CD4-positive, alpha-beta T cell treated with Interleukin-17A for 1 hour (primary cell): ENCODE measurements at regions not wholly inside any gene's neighbourhood (a gene's known extent, or its start where the extent isn't known, plus 50 kb on each side); places are given as distances from the start of the nearest gene placed in this dataset.

Experiments used
- DNase-seq: peaks from one replicate; pipeline ENCODE4 v3.0.0-alpha.2; 2020

DNA sequence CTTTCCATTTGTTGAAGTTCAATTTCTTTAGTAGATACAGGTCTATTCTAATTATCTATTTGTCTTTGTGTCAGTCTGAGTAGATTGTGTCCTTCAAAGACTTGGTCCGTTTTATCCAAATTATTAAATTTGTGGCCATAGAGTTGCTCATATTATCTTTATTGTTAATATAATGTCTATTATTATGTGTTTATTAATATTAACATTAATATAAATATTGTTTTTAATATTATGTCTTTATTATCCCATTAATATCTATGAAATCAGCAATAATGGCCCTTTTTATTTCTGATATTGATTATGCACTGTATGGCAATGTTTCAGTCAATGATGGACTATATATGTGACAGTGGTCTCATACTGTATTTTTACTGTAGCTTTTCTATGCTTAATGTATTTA is 2067.3 kb upstream of the AGA start:
- no peak for DNase-seq

DNA sequence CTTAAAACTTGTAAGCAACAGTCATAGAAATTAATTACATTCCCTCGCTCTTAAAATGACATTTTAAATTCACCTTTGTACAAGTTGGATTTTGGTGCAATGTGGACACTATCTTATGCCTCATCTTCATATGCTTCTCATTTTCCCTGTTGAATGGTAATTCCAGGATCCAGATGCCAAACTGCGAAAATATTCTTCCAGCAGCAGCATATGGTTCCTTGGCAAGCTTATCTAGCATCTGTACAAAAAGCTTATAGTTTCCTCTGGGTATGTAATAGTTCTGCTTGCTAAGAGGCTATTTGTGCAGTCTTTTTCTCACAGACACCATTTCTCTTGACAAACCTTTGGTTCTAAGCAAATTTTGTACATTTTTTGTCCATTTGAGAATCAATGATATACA is 2079.7 kb upstream of the AGA start:
- no peak for DNase-seq

DNA sequence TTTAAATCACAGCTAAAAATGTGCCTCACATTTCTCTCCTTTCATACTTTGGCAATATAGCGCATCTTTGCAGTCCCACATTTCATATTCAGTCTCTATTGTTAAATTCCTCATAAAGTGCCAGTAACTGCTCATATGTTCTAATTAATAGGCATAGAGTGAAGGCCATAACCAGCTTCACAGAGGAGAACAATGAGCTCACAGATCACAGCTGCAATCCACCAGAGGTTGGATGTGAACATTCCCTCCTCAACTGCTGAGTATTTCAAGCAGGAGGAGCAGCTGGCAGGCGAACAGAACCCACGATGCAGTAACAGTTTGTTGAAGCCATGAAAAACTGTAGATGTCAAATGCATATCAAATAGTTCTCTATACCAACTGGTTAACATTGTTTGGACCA is 2088.7 kb upstream of the AGA start:
- no peak for DNase-seq

DNA sequence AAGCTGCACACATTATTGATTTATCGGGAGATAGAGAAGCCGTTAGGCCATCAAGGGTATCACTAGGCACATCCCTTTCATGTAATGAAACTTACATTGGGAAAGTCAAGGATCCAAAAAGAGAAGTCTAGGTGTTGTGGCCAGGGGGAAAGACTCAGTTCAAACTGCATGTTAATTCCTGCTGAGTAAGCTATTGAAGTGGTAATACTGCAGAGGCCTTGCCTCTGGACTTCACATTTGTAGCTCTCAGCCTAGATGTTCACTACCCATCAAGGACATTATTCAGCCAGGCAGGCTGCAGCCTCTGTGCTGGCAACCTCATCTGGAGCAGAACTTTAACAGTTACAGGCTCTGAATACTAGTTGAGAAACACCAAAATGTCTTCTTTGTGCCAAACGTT is 2094.5 kb upstream of the AGA start:
- no peak for DNase-seq

DNA sequence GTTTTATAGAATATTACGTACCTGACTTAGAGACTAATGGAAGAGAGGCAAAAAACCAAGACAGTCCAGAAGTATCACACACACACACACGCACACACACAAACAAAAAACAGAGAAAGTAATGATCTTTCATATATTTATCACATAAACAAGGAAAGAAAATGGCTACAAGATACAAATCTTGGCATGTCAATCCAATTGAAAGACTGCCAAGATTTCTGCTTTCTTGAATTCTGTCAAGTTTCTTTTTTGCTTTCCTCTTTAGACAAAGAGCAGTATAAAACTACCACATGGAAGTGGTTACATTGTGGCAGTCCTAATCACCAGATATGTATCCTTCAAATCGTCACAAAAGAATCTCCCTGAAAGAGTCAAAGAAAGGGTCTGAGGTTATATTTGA is 2097.4 kb upstream of the AGA start:
- DNase-seq: no peak

DNA sequence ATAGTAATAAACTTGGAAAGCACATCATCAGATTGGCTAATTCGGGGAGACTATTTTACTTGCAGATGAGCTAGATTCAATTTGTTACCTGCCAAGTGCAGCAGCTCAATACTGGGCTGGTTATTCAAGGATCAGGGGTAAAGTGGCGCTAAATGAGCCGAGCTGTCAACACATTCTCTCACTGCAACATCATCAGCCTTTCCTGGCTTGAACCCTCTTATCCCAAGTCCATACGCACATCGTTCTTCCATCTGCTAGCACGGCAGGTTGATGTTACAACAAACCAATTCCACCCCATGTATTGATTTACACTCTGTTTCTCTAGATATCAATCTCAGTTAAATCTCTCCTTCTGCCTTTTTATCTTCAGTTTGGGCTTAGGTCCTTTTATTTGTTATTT is 2101.5 kb upstream of the AGA start:
- DNase-seq: no peak

DNA sequence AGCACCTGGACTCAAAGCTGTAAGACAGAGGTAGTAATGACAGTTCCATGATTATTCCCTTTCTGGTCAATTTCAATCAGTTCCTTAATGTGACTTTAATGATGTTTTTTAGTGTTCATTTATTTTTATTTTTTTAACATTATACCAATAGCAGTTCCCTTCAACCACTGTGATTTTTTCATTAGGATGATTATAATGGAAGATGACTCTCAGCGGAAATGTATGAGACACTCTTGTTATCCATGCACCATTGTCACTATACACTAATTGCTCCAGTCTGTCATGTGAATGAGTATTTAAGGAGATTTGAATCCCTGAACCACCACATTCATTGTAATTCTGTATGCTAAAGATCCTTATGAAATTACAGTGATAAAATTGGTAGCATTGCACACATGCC is 2102.3 kb upstream of the AGA start:
- DNase-seq: no peak

DNA sequence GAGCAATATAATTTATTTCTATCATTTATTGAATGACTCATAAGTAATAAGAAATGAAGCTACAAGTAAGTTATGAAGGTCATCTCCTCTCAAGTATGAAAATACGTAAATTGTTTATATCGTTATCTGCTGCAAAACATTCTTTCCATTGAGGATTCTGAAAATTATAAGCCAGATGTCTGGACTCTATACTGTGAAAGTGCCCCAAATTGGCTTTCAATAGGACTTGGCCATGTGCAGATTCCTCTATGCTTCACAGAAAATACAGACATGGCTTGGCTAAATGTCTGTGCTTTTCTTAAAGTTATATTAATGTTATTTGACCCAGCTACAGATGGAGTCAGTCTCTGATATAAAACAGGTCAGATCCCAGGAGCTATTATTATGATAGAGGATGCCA is 2109.9 kb upstream of the AGA start:
- no peak for DNase-seq

DNA sequence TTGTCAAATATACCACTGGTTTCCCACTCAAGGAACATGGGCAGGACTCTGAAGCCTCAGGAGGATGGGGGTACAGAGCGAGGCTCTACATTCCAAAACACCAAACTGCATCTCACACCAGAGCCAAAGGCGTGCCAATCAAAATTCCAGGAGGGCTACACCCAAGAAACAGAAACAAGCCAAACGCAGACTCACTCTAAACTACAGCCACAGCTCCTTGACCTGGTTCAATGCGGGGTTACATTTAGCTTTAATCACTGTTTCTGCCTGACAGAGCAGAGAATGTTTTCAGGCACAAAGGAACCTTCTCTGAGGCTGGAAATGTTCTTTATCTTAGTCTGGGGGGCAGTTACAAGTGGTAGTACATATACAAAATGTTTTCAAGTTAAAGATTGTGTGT is 2121.5 kb upstream of the AGA start:
- no peak for DNase-seq

DNA sequence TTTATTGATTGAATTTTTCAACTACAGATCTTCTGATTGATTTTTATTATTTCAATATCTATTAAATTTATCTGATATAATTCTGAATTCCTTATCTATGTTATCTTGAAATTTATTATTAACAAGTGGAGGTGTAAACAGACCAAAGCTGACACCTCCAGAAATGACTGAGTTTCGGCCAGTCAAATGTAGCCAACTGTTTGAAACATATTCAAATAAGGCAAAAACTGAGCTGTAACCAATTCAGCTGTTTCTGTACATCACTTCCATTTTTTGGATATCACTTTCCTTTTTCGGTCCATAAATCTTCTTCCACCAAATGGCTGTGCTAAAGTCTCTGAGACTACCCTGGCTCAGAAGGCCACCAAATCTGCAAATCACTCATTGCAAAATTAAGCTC is 2127.3 kb upstream of the AGA start:
- DNase-seq: no peak

DNA sequence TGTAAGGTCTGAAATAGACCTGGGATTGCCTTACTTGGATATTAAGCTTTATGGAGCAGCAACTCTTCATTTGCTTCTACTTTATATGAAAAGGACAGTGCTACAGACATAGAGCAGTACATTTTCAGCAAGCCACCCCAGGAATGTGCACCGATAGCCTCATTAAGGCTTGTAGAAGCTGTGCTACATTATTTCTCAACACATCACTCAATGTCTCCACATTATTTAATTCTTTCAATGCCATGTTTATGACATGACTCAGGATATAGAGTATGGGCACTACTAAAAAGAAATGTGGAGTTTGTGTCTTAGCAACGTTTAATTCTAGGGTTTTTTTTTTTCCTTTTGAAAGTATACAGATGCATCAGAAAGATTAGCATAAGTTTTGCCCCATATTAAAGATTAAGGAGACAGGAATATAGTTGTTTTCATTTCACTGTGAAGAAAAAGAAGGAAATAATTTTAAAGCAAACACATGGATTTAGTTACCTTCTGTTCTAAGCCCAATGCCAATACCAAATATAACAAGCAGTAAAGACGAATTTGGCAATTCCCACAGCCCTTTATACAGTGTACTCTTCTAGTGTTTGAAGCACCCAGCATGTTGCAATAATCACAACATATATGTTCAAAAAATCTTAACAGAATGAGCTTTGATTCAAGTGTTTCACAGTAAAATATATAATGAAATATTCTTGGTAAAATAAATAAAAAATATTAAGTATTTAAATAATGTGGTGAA is 2140.1 kb upstream of the AGA start:
- no peak for DNase-seq

DNA sequence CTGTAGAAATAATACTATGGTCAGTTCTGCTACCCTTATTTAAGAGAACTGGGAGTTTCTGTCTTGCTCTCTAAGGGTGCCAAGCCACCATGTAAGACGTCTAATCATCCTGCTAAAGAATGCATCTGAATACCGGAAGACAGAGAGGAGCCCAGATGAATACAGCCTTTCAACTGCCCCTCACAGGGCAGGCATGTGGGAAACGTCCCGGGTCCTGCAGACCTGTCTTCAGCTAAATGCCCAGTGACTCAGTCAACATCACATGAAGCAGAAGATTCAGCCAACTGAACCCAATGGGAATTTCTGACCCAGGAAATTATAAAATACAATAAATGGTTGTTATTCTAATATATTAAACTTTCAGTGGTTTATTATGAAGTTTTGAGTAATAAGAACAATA is 2141.0 kb upstream of the AGA start:
- no peak for DNase-seq

DNA sequence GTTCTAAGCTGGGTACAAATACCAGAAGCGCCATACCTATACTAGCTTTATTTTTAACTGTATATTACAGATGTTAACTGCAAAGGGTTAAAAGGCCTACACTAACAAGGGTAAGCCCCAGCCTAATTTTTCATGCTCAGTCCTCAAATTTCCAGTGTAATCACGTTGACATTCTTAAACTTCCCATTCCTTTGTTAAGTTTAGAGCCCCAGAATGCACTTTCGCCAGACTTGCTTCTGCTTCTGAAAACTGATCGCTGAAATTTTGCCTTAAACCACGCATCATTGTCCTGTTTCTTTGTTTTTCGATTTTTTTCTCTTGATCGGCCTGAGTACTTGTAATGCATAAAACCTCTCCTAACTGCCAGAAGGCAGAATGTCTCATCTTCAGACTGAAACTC is 2141.9 kb upstream of the AGA start:
- DNase-seq: no peak

DNA sequence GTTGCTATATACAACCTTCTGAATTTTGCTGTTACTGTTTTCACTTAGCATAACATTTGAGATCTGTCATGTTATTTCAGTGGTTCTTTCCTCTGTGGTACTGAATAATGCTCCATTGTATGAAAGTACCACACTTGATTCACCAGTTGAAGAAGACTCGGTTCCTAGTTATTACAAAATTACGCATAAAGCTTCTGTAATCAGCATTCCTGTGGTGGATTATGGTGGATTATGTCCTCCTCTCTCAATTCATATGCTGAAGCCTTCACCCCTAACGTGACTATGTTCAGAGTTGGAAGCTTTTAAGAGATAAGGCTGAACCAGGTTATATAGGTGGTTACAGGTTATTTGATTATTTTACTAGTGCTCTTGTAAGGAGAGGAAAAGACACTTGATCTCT is 2143.5 kb upstream of the AGA start:
- no peak for DNase-seq

DNA sequence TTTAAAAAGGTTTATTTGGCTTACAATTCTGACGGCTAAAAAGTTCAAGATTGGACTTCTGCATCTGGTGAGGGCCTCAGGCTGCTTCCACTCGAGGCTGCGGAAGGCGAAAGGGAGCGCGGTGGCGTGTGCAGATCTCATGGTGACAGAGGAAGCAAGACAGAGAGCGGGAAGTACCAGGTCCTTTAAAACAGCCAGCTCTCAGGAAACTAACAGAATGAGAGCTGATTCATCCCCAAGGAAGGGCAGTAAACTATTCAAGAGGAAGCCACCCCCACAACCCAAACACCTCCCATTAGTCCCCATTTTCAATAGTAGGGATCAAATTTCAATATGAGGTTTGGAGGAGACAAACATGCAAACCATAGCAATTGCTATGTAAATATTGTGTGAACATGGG is 2144.2 kb upstream of the AGA start:
- no peak for DNase-seq

DNA sequence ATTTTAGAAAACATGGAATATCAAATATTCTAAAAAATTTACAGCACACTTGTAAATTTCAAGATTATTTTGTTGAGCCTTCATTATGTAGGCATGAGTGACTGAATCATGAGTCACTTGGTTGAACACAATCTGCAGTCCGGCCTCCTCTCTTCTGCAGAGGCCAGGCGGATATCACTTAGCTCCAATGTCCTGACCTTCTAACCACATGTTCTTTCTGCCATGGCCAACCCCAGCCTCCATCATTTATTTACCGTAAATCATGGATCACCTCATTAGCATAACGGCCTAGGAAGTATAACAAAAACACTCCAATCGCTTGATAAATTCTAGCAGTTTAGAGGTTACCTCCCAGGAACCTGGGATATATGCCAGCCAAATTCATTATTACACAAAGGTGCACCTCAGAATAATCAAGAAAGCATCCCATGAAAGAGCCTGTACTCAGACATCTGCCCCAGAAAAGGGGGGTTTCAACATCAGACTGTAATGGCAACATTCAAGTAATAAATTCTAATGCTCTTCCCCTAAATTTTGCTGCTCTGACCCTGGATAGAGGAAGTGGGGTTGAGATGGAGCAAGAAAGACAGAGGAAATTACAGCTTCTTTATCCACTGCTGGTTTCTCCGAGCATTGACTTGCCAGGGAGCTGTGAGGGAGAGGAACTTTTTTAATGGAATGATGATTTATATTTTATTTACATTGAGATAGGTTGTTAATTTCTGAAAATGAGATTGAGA is 2153.6 kb upstream of the AGA start:
- DNase-seq: no peak

DNA sequence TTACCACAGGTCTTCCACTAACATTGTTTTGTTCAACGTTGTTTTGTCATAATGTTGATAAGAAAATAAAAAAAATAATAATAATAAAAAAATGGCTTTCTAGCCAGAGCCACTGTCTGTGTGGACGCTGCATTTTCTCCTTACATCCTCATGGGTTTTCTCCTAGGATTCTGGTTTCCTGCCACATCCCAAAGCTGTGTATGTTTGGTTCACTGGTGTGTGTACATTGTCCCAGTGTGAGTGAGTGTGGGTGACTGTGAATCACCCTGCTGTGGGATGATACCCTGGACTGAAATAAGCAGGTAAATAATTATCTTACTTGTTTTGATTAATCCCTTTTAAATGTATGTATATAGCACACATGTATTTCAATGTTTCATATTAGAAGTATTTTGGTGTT is 2154.4 kb upstream of the AGA start:
- DNase-seq: no peak

DNA sequence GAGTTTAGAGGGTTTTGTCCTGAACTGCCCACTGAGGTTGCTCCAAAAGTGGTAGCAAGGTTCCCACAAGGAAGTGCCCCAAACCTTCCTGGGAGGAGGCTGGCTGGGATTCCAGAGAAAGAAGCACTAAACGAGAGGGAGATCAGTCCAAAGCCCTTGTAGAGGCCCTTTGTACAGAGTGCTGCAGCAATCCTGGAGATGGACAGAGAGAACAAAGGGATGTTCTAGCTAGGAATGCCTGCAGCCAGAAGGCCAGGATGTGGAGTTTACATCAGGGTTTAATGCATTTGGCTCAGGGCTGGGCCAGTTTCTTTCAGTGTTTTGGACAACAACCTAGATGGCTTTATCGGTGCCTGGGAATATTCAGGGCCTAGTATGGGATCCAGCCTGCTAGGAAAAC is 2155.1 kb upstream of the AGA start:
- DNase-seq: no peak

DNA sequence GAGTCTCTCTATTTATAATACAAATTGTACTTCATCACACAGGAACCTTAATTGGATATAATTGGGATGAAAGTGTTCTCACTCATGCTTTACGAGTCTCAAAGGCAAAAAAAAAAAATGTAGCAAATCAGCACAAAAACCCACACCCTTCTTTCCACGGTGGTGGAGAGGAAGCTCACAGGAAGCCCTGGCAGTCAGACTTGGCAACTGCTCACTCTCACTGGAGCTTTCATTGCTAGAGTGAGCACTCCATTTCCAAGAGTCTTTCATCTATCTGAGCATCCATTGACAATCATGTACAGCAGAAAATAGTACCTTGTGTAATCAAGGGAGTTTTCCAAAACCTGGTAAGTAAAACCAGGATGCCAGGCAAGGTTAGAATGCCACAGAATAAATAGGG is 2159.4 kb upstream of the AGA start:
- no peak for DNase-seq

DNA sequence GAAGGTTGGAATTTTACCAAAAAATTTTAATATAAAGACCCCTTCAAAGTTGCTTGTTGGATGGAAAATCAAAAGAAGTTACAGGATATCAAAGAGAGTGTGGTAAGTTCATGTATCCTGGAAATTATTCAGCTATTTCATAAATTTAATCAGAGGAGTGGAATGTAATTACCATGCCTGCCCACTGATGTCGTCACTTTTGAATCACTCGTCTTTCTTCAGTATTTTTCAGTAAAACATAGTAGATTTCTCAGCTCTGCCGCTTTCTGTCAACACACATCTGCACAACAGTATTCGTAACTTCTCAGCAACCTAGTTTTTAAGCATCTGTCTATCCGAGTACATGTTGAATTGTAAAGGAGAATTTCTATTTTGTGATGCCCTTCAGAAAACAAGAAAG is 2163.0 kb upstream of the AGA start:
- DNase-seq: no peak

DNA sequence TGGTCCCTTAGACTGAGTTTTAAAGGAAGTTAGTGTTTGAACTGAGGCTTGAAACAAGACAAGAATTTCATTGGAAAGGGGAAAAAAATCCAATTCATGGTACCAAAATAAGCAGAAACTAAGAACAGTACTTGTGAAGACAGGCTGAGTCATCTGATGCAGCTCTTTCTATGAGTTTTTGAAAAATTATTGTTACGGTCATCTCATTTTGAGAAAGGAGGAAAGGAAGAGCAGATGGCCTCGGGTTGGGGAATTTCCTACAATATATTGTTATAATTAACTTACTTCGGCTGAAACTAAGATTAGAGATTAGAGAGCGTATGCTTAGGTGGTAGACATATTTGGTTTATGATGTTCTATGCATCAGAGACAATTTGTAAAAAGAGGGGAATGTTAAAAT is 2164.8 kb upstream of the AGA start:
- DNase-seq: no peak

DNA sequence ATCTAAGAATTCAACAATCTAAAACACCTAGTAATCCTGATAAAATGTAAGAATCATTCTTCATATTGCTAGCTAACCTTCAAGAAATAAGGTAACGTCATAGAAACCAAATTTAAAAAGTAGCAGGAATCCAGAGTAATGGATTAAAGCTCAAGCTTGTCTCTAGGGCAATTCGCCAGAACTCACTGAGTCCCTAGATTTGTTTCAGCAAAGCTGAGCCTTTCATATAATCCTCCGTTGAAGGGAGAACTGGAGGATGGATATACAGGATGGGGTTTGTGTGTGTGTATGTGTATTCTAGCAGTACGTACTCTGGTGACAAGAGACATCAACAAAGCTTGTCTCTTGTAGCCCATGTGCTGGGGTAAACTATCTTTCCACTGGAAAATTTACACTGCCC is 2173.5 kb upstream of the AGA start:
- DNase-seq: no peak

DNA sequence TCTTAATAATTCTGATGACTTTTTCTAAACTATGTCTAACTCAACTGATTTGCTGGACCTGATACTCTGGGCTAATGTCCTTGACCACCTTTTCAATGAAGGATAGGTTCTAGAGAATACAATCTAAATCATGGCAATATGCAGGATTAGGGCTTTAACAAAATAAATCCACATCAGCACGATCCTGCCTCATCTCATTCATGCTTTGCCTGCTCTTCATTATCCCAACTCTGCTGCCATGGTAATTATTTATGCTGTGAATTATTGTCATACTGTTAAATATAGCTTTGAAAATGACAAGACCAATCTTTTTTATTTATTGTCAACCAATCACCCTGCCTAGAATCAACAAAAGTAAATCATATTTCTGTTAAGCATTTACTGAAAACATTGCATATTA is 2176.7 kb upstream of the AGA start:
- DNase-seq: no peak

DNA sequence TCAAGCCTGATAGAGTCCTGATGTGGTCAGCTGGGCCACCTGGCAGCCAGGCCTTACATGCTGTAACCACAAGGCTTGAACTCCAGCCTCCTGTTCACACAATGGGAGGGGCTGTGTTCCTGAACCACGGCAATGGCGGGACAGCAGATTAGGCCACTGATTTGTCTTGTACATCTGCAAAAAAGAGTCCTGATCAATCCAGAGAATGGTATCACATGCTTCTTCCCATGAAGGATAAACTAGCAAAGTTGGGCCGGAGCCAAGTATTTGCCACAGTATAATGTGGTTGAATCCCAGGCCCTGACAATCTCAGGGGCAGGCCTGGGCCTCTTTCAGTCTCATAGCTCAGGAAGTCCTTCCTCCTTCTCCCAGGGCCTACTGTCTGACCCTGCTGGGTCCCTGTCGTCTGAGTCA is 2182.5 kb upstream of the AGA start:
- no peak for DNase-seq

DNA sequence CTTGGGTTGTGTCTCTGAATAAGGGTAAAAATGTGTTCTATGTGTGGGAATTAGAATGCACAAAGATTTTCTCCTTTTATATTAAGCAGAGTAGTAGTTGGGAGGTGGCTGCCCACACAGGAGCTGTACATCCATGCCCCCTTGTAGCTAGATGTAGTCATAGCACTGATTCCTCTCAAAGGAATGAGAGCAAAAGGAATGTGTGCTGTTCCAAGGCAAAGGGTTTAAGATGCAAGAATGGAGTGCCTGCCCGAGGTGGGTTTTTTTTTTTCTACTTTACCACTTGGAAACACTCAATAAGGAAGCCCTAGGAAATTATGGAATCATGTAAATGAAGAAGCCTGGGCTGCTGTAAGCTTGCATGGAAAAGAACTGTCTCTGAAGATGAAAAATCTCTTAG is 2183.2 kb upstream of the AGA start:
- no peak for DNase-seq
